Neural progenitor cell (in vitro differentiated cells): ENCODE measurements at regions not wholly inside any gene's neighbourhood (a gene's known extent, or its start where the extent isn't known, plus 50 kb on each side); places are given as distances from the start of the nearest gene placed in this dataset.

ENCODE experiments used
- DNase-seq: peaks from one replicate; pipeline ENCODE4 v3.0.0-alpha.2; 2016; ENCODE audit warnings: low spot score
- H2AFZ ChIP-seq: fragments of 200-600 bp; sonication (generic); replicated peaks from 2 replicates; pipeline ENCODE4 v1.6.1; 2016; ENCODE audit warnings: antibody characterized with exemption
- H3F3A ChIP-seq: fragments of 200-600 bp; sonication (generic); 2 replicates; pipeline ENCODE4 v1.6.1; 2016; ENCODE audit warnings: antibody characterized with exemption, low read depth
- H3K27ac ChIP-seq: fragments of 200-600 bp; sonication (generic); 2 replicates; pipeline ENCODE4 v1.5.1; 2016; ENCODE audit warnings: mild to moderate bottlenecking
- H3K27me3 ChIP-seq: fragments of 200-600 bp; sonication (generic); 2 replicates; pipeline ENCODE4 v1.6.1; 2016; ENCODE audit warnings: mild to moderate bottlenecking, moderate library complexity
- H3K36me3 ChIP-seq: fragments of 200-600 bp; sonication (generic); 2 replicates; pipeline ENCODE4 v1.5.1; 2016
- H3K4me1 ChIP-seq: fragments of 200-600 bp; sonication (generic); 2 replicates; pipeline ENCODE4 v1.6.1; 2016; ENCODE audit warnings: mixed run types
- H3K4me2 ChIP-seq: fragments of 200-600 bp; sonication (generic); 2 replicates; pipeline ENCODE4 v1.6.1; 2016
- H3K4me3 ChIP-seq: fragments of 200-600 bp; sonication (generic); 2 replicates; pipeline ENCODE4 v1.5.1; 2016
- H3K79me2 ChIP-seq: fragments of 200-600 bp; sonication (generic); 2 replicates; pipeline ENCODE4 v1.6.1; 2016; ENCODE audit warnings: low read depth
- H3K9ac ChIP-seq: fragments of 200-600 bp; sonication (generic); 2 replicates; pipeline ENCODE4 v1.6.1; 2016
- H3K9me3 ChIP-seq: fragments of 200-600 bp; sonication (generic); 2 replicates; pipeline ENCODE4 v1.5.1; 2016; ENCODE audit warnings: low read depth
- H4K20me1 ChIP-seq: fragments of 200-600 bp; sonication (generic); 2 replicates; pipeline ENCODE4 v1.6.1; 2016; ENCODE audit warnings: low read depth
- H3K27ac Mint-ChIP-seq: 3 replicates; pipeline ENCODE4 v1.8.0; 2021; ENCODE audit warnings: mixed read lengths
- H3K27me3 Mint-ChIP-seq: 2 replicates; pipeline ENCODE4 v1.8.0; 2022; ENCODE audit warnings: low read depth, mild to moderate bottlenecking, inconsistent platforms, moderate library complexity, mixed read lengths; ENCODE audit not compliant: insufficient read depth
- H3K36me3 Mint-ChIP-seq: 3 replicates; pipeline ENCODE4 v1.8.0; 2021; ENCODE audit warnings: mixed read lengths
- H3K4me1 Mint-ChIP-seq: 3 replicates; pipeline ENCODE4 v1.8.0; 2021; ENCODE audit warnings: mixed read lengths
- H3K4me3 Mint-ChIP-seq: 3 replicates; pipeline ENCODE4 v1.8.0; 2021; ENCODE audit warnings: mild to moderate bottlenecking, moderate library complexity, mixed read lengths
- H3K9me3 Mint-ChIP-seq: 3 replicates; pipeline ENCODE4 v1.8.0; 2020; ENCODE audit warnings: mixed read lengths
- EZH2 ChIP-seq: fragments of 200-600 bp; sonication (generic); IDR thresholded peaks from 2 replicates; pipeline ENCODE4 v1.6.1; 2017; ENCODE audit warnings: antibody characterized with exemption, mild to moderate bottlenecking, moderate library complexity
- EZH2phosphoT487 ChIP-seq: fragments of 200-600 bp; sonication (generic); IDR thresholded peaks from 2 replicates; pipeline ENCODE4 v1.6.1; 2017; ENCODE audit warnings: antibody characterized with exemption
- TF ChIP-seq, protein P1 (sequence below): fragments of 200-600 bp; sonication (generic); IDR thresholded peaks from 2 replicates; pipeline ENCODE4 v1.5.1; 2017; ENCODE audit warnings: antibody characterized with exemption, mild to moderate bottlenecking

DNA sequence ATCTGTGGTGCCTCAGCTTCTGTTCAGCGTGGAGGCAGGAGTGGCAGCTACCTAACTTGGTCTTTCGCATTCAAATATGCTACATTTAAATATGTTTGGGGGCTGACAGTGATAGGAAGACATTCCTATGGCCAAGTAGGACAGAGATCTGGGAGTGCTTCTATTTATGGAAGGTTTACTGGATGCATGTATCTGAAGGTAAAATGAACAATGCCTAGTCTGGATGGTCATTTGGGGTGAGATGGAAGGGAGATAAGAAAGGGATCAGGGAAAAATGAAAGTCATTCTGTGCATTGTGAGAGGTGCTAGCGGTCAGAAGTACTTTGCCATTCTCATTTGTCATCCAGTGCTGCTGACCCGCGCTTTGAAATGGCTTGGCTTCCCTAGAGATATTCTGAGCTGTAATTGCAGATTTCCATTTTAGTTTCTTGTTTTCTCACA is 107.3 kb upstream of the FOXN2 start:
- Mint-ChIP-seq H3K4me3 (no peak overlapping the region), H3K27ac (no peak overlapping the region), H3K4me1 (peaks cover 25% of the 10 kb centered on the region), H3K9me3 (peaks cover 3% of the 10 kb centered on the region), H3K36me3 (no peaks in the 10 kb centered on the region), H3K27me3 (peaks cover 4% of the 10 kb centered on the region)
- H3K27me3 ChIP-seq, result no peaks in the 10 kb centered on the region
- TF ChIP-seq EZH2phosphoT487 (no peak), EZH2 (no peak)
- TF ChIP-seq, protein P1, sequence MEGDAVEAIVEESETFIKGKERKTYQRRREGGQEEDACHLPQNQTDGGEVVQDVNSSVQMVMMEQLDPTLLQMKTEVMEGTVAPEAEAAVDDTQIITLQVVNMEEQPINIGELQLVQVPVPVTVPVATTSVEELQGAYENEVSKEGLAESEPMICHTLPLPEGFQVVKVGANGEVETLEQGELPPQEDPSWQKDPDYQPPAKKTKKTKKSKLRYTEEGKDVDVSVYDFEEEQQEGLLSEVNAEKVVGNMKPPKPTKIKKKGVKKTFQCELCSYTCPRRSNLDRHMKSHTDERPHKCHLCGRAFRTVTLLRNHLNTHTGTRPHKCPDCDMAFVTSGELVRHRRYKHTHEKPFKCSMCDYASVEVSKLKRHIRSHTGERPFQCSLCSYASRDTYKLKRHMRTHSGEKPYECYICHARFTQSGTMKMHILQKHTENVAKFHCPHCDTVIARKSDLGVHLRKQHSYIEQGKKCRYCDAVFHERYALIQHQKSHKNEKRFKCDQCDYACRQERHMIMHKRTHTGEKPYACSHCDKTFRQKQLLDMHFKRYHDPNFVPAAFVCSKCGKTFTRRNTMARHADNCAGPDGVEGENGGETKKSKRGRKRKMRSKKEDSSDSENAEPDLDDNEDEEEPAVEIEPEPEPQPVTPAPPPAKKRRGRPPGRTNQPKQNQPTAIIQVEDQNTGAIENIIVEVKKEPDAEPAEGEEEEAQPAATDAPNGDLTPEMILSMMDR, result no peak
- DNase-seq, result no peak
- no peaks in the 10 kb centered on the region for H3F3A ChIP-seq
- no peak overlapping the region for H3K27ac ChIP-seq
- no peaks in the 10 kb centered on the region for H3K36me3 ChIP-seq
- no peak overlapping the region for H2AFZ ChIP-seq
- no peak overlapping the region for H3K9ac ChIP-seq
- H4K20me1 ChIP-seq, result no peaks in the 10 kb centered on the region
- peaks cover 21% of the 10 kb centered on the region for H3K4me1 ChIP-seq
- no peaks in the 10 kb centered on the region for H3K9me3 ChIP-seq
- no peak overlapping the region for H3K4me2 ChIP-seq
- H3K4me3 ChIP-seq, result no peak overlapping the region
- no peaks in the 10 kb centered on the region for H3K79me2 ChIP-seq

DNA sequence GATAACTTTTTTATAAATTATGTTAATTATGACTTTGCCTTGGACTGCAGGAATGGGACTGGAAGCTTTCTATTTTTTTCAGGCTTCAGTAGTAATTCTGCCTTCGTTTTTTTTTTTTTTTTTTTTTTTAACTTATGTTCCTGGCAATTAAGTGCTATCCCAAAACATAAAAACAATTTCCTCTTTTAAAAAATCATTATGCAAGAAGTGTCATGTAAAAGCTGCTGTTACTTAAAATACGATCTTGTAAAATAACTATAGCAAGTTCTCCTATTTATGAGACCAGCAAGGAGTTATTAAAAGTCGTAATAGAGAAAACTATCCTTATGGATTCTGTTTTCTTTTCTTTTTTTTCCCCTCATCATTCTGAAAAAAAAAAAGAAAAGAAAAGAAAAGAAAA is 106.6 kb upstream of the FOXN2 start:
- Histone ChIP-seq H3K9ac (no peak overlapping the region), H3K27me3 (no peaks in the 10 kb centered on the region), H3K9me3 (no peaks in the 10 kb centered on the region), H3K36me3 (no peaks in the 10 kb centered on the region), H3K4me2 (no peak overlapping the region), H3F3A (no peaks in the 10 kb centered on the region), H4K20me1 (no peaks in the 10 kb centered on the region), H3K27ac (no peak overlapping the region), H3K4me1 (peaks cover 21% of the 10 kb centered on the region), H3K79me2 (no peaks in the 10 kb centered on the region), H2AFZ (no peak overlapping the region), H3K4me3 (no peak overlapping the region)
- Mint-ChIP-seq H3K4me3 (no peak overlapping the region), H3K4me1 (peaks cover 25% of the 10 kb centered on the region), H3K27me3 (peaks cover 4% of the 10 kb centered on the region), H3K36me3 (no peaks in the 10 kb centered on the region), H3K9me3 (peaks cover 3% of the 10 kb centered on the region), H3K27ac (no peak overlapping the region)
- no peak for DNase-seq
- TF ChIP-seq, protein P1, result no peak
- TF ChIP-seq EZH2phosphoT487, result no peak
- no peak for TF ChIP-seq EZH2

DNA sequence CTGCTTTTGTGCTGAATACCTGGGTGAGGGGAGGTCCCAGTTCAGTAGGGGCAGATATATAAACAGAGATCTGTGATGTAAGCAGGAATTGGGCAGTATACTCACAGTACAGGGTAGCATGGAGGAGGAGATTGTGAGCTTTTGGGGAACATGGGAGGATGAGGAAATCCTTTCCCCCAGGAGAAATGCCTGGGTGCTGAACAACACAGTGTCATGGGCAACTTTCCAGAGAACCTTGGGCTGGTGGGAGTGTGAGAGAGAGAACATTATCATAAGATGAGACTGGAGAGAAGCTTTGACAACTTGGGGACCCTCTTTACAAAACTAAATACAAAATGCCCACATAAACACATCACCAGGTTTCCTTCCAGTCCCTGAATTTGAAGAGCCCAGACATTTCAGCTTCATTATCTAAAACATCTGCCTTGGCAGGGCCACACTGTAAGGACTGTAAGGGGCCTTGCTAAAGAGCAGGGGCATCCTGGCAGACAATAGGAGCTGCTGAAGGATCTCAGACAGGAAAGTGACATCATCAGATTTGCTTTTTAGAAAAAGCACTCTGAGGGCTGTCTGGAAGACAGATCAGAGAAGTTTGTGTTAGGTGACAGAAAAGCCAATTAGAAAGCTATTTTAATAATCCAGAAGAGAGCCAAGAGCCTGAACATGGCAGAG is 105.1 kb upstream of the FOXN2 start:
- Histone ChIP-seq H3K27me3 (no peaks in the 10 kb centered on the region), H3K4me1 (peaks cover 21% of the 10 kb centered on the region), H3F3A (no peaks in the 10 kb centered on the region), H3K36me3 (no peaks in the 10 kb centered on the region), H3K79me2 (no peaks in the 10 kb centered on the region), H3K27ac (no peak overlapping the region), H4K20me1 (no peaks in the 10 kb centered on the region), H3K4me3 (no peak overlapping the region), H3K9me3 (no peaks in the 10 kb centered on the region), H3K4me2 (no peak overlapping the region), H3K9ac (no peak overlapping the region), H2AFZ (no peak overlapping the region)
- no peak for DNase-seq
- Mint-ChIP-seq H3K4me3 (no peak overlapping the region), H3K9me3 (peaks cover under 1% of the 10 kb centered on the region), H3K27ac (peak overlapping the region; percentile 62), H3K4me1 (peaks cover 25% of the 10 kb centered on the region), H3K27me3 (peaks cover 3% of the 10 kb centered on the region), H3K36me3 (no peaks in the 10 kb centered on the region)
- TF ChIP-seq EZH2phosphoT487 (no peak), EZH2 (no peak)
- TF ChIP-seq, protein P1, result no peak
